B cell (primary cell): ENCODE measurements at regions not wholly inside any gene's neighbourhood (a gene's known extent, or its start where the extent isn't known, plus 50 kb on each side); places are given as distances from the start of the nearest gene placed in this dataset.

Experiments
- CTCF ChIP-seq: fragments of 200-600 bp; IDR thresholded peaks from one replicate; pipeline ENCODE4 v1.8.0; 2022; ENCODE audit warnings: antibody characterized with exemption, mild to moderate bottlenecking
- EZH2 ChIP-seq: IDR thresholded peaks from 2 replicates; pipeline ENCODE4 v1.6.1; 2012; ENCODE audit warnings: borderline replicate concordance, low read depth, mild to moderate bottlenecking, moderate library complexity, low read length; ENCODE audit not compliant: insufficient read depth, poor library complexity, severe bottlenecking

- TF ChIP-seq CTCF, result no peak
- TF ChIP-seq EZH2, result no peak
Measured at GRCh38 chr18:62461591-62461990, 61.2 kb upstream of the ZCCHC2 start.
